H1 (cell line): ENCODE measurements at regions not wholly inside any gene's neighbourhood (a gene's known extent, or its start where the extent isn't known, plus 50 kb on each side); places are given as distances from the start of the nearest gene placed in this dataset.

Source experiments
- RFX5 ChIP-seq: IDR thresholded peaks from 2 replicates; pipeline ENCODE4 v1.6.1; 2011; ENCODE audit warnings: low read depth, low read length, improper control_type of control experiment, borderline replicate concordance
- SP4 ChIP-seq: IDR thresholded peaks from 2 replicates; pipeline ENCODE4 v1.6.1; 2012; ENCODE audit warnings: low read length, inconsistent platforms

GRCh38 chr5:43891112-43891511 lies 288.1 kb downstream of the NNT start (continued):
- TF ChIP-seq RFX5 = no peak
- no peak for TF ChIP-seq SP4
